RWPE1 (cell line): ENCODE measurements at regions not wholly inside any gene's neighbourhood (a gene's known extent, or its start where the extent isn't known, plus 50 kb on each side); places are given as distances from the start of the nearest gene placed in this dataset.
A peak's percentile ranks its signal among the peaks of the same experiment; 100 is the strongest.

Experiments
- CTCF ChIA-PET: fragments of 350-600 bp; sonication (Branson Sonifier 250); formaldehyde crosslinking; extraction: SDS; loops from one replicate; lab custom pipeline; 2021; lab: Yijun Ruan, JAX
- POLR2A ChIA-PET: fragments of 400-600 bp; formaldehyde crosslinking; extraction: SDS; loops from one replicate; lab custom pipeline; 2020; ENCODE audit warnings: antibody characterized with exemption; ENCODE audit not compliant: low non-redundant PET; lab: Yijun Ruan, JAX
- DNase-seq: peaks from one replicate; pipeline ENCODE4 v3.0.0; 2012; ENCODE audit warnings: low spot score
- H3K27ac ChIP-seq: fragments of 450-650 bp; 2 replicates; pipeline ENCODE4 v1.5.1; 2017
- TF ChIP-seq, protein P1 (sequence below): fragments of 450-650 bp; conservative IDR thresholded peaks from 2 replicates; pipeline ENCODE4 v1.5.1; 2017; ENCODE audit warnings: low read depth, mild to moderate bottlenecking

DNA sequence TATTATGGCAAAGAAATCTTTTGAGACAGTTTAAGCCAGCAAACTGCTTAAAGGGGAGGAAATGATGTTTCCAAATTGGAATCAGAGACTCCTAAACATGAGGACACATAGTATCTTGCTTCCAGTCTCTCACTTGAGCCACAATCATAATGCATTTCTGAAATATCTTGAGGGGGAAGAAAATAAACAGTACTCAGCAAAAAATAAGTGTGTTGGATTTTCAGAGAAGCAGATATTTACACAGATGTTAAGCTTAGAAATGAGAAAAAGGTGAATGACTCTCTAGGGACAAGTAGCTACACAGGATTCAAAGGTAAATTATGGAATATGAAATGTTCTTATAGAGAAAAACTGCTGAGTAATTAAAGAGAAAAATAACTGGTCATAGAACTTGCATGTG lies 1583.6 kb downstream of the CDH8 start:
- TF ChIP-seq, protein P1, sequence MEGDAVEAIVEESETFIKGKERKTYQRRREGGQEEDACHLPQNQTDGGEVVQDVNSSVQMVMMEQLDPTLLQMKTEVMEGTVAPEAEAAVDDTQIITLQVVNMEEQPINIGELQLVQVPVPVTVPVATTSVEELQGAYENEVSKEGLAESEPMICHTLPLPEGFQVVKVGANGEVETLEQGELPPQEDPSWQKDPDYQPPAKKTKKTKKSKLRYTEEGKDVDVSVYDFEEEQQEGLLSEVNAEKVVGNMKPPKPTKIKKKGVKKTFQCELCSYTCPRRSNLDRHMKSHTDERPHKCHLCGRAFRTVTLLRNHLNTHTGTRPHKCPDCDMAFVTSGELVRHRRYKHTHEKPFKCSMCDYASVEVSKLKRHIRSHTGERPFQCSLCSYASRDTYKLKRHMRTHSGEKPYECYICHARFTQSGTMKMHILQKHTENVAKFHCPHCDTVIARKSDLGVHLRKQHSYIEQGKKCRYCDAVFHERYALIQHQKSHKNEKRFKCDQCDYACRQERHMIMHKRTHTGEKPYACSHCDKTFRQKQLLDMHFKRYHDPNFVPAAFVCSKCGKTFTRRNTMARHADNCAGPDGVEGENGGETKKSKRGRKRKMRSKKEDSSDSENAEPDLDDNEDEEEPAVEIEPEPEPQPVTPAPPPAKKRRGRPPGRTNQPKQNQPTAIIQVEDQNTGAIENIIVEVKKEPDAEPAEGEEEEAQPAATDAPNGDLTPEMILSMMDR = no peak
- POLR2A ChIA-PET = no interaction called here
- CTCF ChIA-PET = interaction anchor here (0.6 kb wide), 2 partner anchors 112 to 457 kb away, joined by 3 to 5 read pairs; no protein-coding TSS in a partner anchor
- no peak for DNase-seq
- H3K27ac ChIP-seq = no peak overlapping the region

DNA sequence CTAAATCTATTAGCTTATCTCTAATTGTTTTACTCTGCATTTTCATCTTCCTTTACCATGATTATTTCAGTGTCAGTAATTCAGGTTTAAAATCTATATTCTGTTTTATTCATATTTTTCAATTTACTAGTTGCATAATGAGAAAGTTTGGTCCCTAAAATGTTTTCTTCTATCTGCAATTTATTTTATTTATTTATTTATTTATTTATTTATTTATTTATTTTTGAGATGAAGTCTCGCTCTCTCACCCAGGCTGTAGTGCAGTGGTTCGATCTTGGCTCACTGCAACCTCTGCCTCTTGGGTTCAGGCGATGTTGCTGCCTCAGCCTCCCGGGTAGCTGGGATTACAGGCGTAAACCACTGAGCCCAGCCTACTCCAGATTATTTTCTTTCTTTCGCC lies 1597.3 kb downstream of the CDH8 start:
- no peak for DNase-seq
- TF ChIP-seq, protein P1 = no peak
- ChIA-PET POLR2A (no interaction called here), CTCF (no interaction called here)
- no peak overlapping the region for H3K27ac ChIP-seq

DNA sequence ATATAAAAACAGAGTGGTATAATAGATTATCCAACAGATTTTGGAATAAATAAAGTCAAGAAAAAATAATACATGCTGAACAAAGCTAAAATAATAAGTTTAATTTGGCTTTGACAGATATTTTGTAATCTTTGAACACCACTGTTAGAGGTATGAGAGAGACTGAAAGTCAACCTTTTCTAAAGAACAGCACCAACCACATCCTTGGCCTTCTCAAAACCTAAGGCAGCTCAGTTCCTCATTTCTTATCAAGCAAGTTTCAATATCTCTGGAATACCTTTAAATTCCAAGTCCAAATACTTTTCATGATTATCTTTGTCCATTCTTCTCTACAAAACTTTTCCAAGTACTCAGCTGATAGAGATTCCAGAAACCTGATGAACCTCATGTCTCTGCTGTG lies 1603.8 kb downstream of the CDH8 start:
- DNase-seq = no peak
- TF ChIP-seq, protein P1 = no peak
- ChIA-PET CTCF (no interaction called here), POLR2A (no interaction called here)
- no peak overlapping the region for H3K27ac ChIP-seq

DNA sequence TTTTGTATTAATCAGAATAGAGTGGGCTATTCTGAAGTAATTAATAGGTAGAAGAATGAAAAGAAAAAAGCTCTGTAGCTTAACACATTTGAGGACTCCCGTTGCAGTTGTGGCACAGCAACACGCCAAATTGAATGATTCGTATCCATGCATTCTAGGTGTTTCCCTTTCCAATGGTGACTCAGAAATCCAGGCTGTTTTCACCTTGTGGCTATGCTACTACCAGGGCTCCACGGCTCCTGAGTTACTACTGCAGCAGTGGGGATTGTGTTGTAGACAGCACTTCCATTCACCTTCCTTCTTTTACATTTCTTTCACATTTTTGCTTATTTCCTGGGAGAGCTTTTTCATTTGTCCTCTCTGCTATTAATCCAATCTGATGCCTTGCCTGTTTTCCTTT lies 1616.4 kb downstream of the CDH8 start:
- ChIA-PET CTCF (no interaction called here), POLR2A (no interaction called here)
- TF ChIP-seq, protein P1 = no peak
- H3K27ac ChIP-seq = no peak overlapping the region
- DNase-seq = peak; percentile 1

DNA sequence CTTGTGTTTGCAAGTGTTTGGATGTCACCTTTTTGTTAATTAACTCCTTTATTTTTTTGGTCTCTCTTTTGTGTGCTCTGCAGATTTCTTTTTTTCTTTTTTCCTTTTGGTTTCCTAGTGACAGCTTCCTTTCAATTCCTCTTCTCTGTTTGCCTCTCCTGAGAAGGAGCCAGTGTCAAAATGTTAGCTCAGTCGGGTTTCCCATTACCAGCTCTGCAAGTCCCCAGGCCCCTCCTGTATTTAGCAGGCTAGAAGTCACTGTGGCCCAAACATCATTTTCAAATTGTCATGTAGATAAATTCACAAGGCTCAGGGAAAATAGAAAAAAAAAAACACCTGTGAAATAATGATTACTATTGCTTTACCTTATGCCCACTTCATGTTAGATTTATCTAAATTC lies 1621.6 kb downstream of the CDH8 start:
- ChIA-PET POLR2A (no interaction called here), CTCF (interaction anchor here (0.7 kb wide), 1 partner anchor 13 kb away, joined by 4 read pairs; no protein-coding TSS in a partner anchor)
- TF ChIP-seq, protein P1 = no peak
- DNase-seq = no peak
- H3K27ac ChIP-seq = no peak overlapping the region

DNA sequence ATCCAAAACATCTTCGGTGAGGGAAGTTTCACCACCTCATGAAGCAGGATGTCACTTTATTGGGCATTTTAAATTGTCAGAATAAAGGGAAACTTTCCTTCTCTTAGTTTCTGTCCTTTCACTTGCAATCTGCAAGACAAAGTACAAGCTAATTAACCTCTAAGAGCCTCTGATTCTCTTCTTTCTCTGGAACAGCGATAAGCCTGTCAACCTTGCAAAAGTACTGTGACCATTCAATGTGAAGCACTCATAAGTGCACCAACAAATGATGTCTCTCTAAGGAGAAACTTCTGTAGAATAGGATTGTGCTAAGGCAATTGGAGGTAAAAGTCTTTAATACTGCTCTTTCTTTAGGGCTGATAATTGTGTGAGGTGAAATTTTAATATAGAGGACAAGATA lies 1622.3 kb downstream of the CDH8 start:
- ChIA-PET CTCF (no interaction called here), POLR2A (no interaction called here)
- no peak for DNase-seq
- TF ChIP-seq, protein P1 = no peak
- no peak overlapping the region for H3K27ac ChIP-seq
